Tibial nerve (tissue), 4 donors: ENCODE measurements at regions not wholly inside any gene's neighbourhood (a gene's known extent, or its start where the extent isn't known, plus 50 kb on each side); places are given as distances from the start of the nearest gene placed in this dataset.
"Not testable (repeated sequence)": the region's sequence is repeated elsewhere in the genome, so short reads cannot be mapped to it uniquely, and the experiment has no call there.

Experiments
- DNase-seq, 2 donors: peaks; one replicate each; pipeline ENCODE4 v3.0.0-alpha.2; 2019; ENCODE audit warnings: low spot score in 2 of 2
- H3K27ac ChIP-seq, 4 donors: fragments of 200-600 bp; sonication (generic) in 3 of 4; one replicate each; pipeline ENCODE4 v1.5.1; 2017 to 2019; ENCODE audit warnings: mild to moderate bottlenecking in 1 of 4
- H3K27me3 ChIP-seq, 2 donors: fragments of 200-600 bp; sonication (generic) in 1 of 2; one replicate each; pipeline versions ENCODE4 v1.5.1 to v1.6.0; 2017 to 2019
- H3K36me3 ChIP-seq, 3 donors: fragments of 200-600 bp; sonication (generic); one replicate each; pipeline ENCODE4 v1.5.1; 2018 to 2019
- H3K4me1 ChIP-seq, 4 donors: fragments of 200-600 bp; sonication (generic) in 3 of 4; one replicate each; pipeline ENCODE4 v1.5.1; 2017 to 2019
- H3K4me3 ChIP-seq, 4 donors: fragments of 200-600 bp; sonication (generic) in 3 of 4; one replicate each; pipeline ENCODE4 v1.5.1; 2017 to 2019; ENCODE audit warnings: mild to moderate bottlenecking in 1 of 4, moderate library complexity in 1 of 4
- H3K9me3 ChIP-seq, 4 donors: fragments of 200-600 bp; sonication (generic) in 3 of 4; one replicate each; pipeline ENCODE4 v1.5.1; 2017 to 2019
- CTCF ChIP-seq, 5 experiments: fragments of 200-600 bp in 3 of 5; fragments of 450-650 bp in 2 of 5; sonication (generic) in 3 of 5; IDR thresholded peaks; one replicate each; pipeline ENCODE4 v1.5.1; 2016 to 2019; ENCODE audit warnings: antibody characterized with exemption in 5 of 5, mild to moderate bottlenecking in 3 of 5, moderate library complexity in 2 of 5
- EP300 ChIP-seq, 2 donors: sonication (generic); formaldehyde crosslinking; IDR thresholded peaks; one replicate each; pipeline ENCODE4 v1.6.1; 2017; ENCODE audit warnings: antibody characterized with exemption in 2 of 2, mild to moderate bottlenecking in 1 of 2
- POLR2A ChIP-seq, 2 donors: fragments of 450-650 bp; IDR thresholded peaks; one replicate each; pipeline ENCODE4 v1.6.1; 2017; ENCODE audit warnings: antibody characterized with exemption in 2 of 2, mild to moderate bottlenecking in 2 of 2, moderate library complexity in 2 of 2
- WGBS, 2 donors: methylation state at CpG; one replicate each; pipeline ENCODE4 v1.1.5; 2018; 5-methylcytosine and 5-hydroxymethylcytosine counted together

- H3K27ac ChIP-seq: no peak overlapping the region
Observed at GRCh38 chr10:29811751-29812427, 177.1 kb upstream of the SVIL start.

GRCh38 chr10:29810816-29811215, 176.0 kb upstream of the SVIL start:
- TF ChIP-seq CTCF (IDR thresholded peaks at IDR 0.05) (no peak), POLR2A (IDR thresholded peaks at IDR 0.05) (no peak), EP300 (IDR thresholded peaks at IDR 0.05) (no peak)
- Histone ChIP-seq H3K9me3 (no peaks in the 10 kb centered on the region), H3K27ac (no peak overlapping the region), H3K27me3 (no peaks in the 10 kb centered on the region), H3K4me1 (peaks cover 0 to 10% (median 0%) of the 10 kb centered on the region in 4 donors), H3K36me3 (no peaks in the 10 kb centered on the region), H3K4me3 (no peak overlapping the region)
- DNase-seq: no peak
- WGBS, 2 donors: 76% methylated on average over 2 of the region's 2 CpGs

More at GRCh38 chr10:29811751-29812427, 177.1 kb upstream of the SVIL start:
- peak in 1 of 2 donors; percentile 36 for DNase-seq
- H3K9me3 ChIP-seq: no peaks in the 10 kb centered on the region
- H3K4me1 ChIP-seq: peaks cover 0 to 10% (median 0%) of the 10 kb centered on the region in 4 donors
- TF ChIP-seq CTCF (IDR thresholded peaks at IDR 0.05) (no peak), EP300 (IDR thresholded peaks at IDR 0.05) (peak in 1 of 2 donors; percentile 21), POLR2A (IDR thresholded peaks at IDR 0.05) (no peak)
- H3K4me3 ChIP-seq: no peak overlapping the region
- H3K27me3 ChIP-seq: no peaks in the 10 kb centered on the region
- no peaks in the 10 kb centered on the region for H3K36me3 ChIP-seq
- 29 to 34% methylated on average over 5 of the region's 5 CpGs for WGBS, 2 donors

- not testable (repeated sequence) for DNase-seq, H3K27ac ChIP-seq, H3K27me3 ChIP-seq, H3K9me3 ChIP-seq, H3K36me3 ChIP-seq, H3K4me3 ChIP-seq
- peaks cover 0 to 10% (median 0%) of the 10 kb centered on the region in 4 donors for H3K4me1 ChIP-seq
- 88 to 92% methylated on average over 3 of the region's 3 CpGs for WGBS, 2 donors
Observed at GRCh38 chr10:29810231-29810630, 175.5 kb upstream of the SVIL start.

- Histone ChIP-seq H3K36me3 (no peaks in the 10 kb centered on the region), H3K4me3 (no peak overlapping the region), H3K9me3 (no peaks in the 10 kb centered on the region), H3K27me3 (no peaks in the 10 kb centered on the region), H3K27ac (no peak overlapping the region), H3K4me1 (peaks cover 0 to 10% (median 0%) of the 10 kb centered on the region in 4 donors)
- TF ChIP-seq POLR2A (IDR thresholded peaks at IDR 0.05) (no peak), CTCF (IDR thresholded peaks at IDR 0.05) (no peak), EP300 (IDR thresholded peaks at IDR 0.05) (no peak)
- WGBS, 2 donors: 87 to 89% methylated on average over 5 of the region's 5 CpGs
- DNase-seq: no peak
Observed at GRCh38 chr10:29809383-29809782, 174.6 kb upstream of the SVIL start.

GRCh38 chr10:29807163-29807806, 172.5 kb upstream of the SVIL start:
- Histone ChIP-seq H3K36me3 (no peaks in the 10 kb centered on the region), H3K4me3 (no peak overlapping the region), H3K9me3 (no peaks in the 10 kb centered on the region), H3K4me1 (peaks cover 0 to 13% (median 0%) of the 10 kb centered on the region in 4 donors), H3K27ac (no peak overlapping the region), H3K27me3 (no peaks in the 10 kb centered on the region)
- TF ChIP-seq CTCF (IDR thresholded peaks at IDR 0.05) (no peak), POLR2A (IDR thresholded peaks at IDR 0.05) (no peak), EP300 (IDR thresholded peaks at IDR 0.05) (no peak)
- DNase-seq: no peak
- WGBS, 2 donors: 61 to 68% methylated on average over 2 of the region's 2 CpGs
